ENCODE measurements at regions not wholly inside any gene's neighbourhood (a gene's known extent, or its start where the extent isn't known, plus 50 kb on each side); places are given as distances from the start of the nearest gene placed in this dataset.

- TF ChIP-seq CTCF (IDR thresholded peaks at IDR 0.05) (no peak), ZFX (IDR thresholded peaks at IDR 0.05; ENCODE audit: borderline replicate concordance) (no peak)
Observed at GRCh38 chr9:134993996-134994720, 76.4 kb upstream of the FCN1 start.

Measured in 22Rv1 (cell line).